GM10248 (cell line): ENCODE measurements at regions not wholly inside any gene's neighbourhood (a gene's known extent, or its start where the extent isn't known, plus 50 kb on each side); places are given as distances from the start of the nearest gene placed in this dataset.

ENCODE experiments used
- CTCF ChIA-PET: fragments of 300-600 bp; sonication (Branson Sonifier 250); formaldehyde crosslinking; extraction: SDS; loops from one replicate; lab custom pipeline; 2021; ENCODE audit warnings: antibody characterized with exemption; lab: Yijun Ruan, JAX
- POLR2A ChIA-PET: fragments of 350-650 bp; sonication (Branson Sonifier 250); formaldehyde crosslinking; extraction: SDS; loops from one replicate; lab custom pipeline; 2020; ENCODE audit warnings: antibody characterized with exemption; lab: Yijun Ruan, JAX
- DNase-seq: peaks from one replicate; pipeline ENCODE4 v3.0.0; 2012; ENCODE audit errors: extremely low spot score
- TF ChIP-seq, protein P1 (sequence below): IDR thresholded peaks from 2 replicates; pipeline ENCODE4 v1.5.1; 2012; ENCODE audit warnings: mild to moderate bottlenecking, low read depth; ENCODE audit errors: extremely low read depth, missing control alignments, control extremely low read depth

DNA sequence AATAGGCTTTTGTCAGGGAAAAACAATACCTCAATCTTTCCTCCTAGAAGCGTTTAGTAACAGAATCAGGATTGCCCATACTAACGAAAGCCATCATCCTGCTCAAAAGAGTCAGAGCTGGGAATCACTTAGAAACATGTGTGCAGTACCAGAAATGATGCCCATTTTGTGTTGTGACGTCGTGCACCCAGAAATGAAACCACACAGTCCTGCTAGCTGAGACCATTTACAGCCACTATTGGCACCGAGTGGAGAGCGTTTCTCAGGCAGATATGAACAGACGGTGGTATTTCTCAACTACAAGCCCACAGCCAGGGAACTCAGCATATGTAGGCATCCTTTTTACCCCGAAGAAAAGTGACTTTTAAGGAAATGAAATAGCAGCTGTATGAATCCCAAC, 284.3 kb upstream of the LRATD1 start:
- POLR2A ChIA-PET = no interaction called here
- TF ChIP-seq, protein P1, sequence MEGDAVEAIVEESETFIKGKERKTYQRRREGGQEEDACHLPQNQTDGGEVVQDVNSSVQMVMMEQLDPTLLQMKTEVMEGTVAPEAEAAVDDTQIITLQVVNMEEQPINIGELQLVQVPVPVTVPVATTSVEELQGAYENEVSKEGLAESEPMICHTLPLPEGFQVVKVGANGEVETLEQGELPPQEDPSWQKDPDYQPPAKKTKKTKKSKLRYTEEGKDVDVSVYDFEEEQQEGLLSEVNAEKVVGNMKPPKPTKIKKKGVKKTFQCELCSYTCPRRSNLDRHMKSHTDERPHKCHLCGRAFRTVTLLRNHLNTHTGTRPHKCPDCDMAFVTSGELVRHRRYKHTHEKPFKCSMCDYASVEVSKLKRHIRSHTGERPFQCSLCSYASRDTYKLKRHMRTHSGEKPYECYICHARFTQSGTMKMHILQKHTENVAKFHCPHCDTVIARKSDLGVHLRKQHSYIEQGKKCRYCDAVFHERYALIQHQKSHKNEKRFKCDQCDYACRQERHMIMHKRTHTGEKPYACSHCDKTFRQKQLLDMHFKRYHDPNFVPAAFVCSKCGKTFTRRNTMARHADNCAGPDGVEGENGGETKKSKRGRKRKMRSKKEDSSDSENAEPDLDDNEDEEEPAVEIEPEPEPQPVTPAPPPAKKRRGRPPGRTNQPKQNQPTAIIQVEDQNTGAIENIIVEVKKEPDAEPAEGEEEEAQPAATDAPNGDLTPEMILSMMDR = no peak
- DNase-seq = no peak
- CTCF ChIA-PET = interaction anchor here (1.3 kb wide), 1 partner anchor 36 kb away, joined by 3 read pairs; no protein-coding TSS in a partner anchor

DNA sequence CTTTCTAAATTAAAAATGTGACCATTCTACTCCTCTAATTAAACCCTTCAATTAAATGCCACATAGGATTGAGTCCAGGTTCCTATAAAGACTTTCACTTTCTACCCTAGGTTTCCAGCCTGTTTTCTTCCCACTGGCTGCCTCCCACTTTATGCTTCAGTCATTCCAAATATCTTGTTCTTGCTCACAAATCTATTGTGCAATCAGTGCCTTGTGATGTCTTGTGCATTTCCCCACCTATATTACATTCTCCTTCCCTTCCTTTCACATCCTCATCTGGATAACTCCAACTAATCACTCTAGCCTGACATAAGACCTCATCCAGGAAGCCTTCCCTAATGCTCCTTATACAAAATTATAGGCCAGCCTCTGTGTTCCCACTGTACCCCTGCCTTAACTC, 281.7 kb upstream of the LRATD1 start:
- POLR2A ChIA-PET = no interaction called here
- TF ChIP-seq, protein P1 = no peak

DNA sequence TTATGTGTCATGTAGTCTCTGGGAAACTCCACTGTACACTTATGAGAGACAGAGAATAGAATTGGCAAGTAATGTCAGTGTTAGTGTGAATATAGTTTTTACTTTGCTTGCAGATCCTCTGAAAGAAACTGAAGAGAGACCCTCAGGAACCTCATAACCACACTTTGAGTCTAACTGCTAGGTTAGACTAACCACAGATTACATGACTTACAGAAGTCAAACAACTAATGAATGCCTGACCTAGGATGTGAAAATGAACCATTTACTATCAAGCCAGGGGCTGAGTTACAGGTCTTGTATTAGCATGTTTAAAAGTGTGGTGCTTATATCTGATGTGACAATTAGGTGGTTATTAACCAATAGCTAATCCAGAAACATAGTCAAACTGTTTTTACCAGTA, 280.4 kb upstream of the LRATD1 start:
- ChIA-PET POLR2A (no interaction called here), CTCF (interaction anchor here (1.2 kb wide), 1 partner anchor 9 kb away, joined by 4 read pairs; no protein-coding TSS in a partner anchor)
- DNase-seq = no peak
- TF ChIP-seq, protein P1 = no peak

More for the DNA sequence above, 281.7 kb upstream of the LRATD1 start:
- DNase-seq = no peak
- CTCF ChIA-PET = no interaction called here

DNA sequence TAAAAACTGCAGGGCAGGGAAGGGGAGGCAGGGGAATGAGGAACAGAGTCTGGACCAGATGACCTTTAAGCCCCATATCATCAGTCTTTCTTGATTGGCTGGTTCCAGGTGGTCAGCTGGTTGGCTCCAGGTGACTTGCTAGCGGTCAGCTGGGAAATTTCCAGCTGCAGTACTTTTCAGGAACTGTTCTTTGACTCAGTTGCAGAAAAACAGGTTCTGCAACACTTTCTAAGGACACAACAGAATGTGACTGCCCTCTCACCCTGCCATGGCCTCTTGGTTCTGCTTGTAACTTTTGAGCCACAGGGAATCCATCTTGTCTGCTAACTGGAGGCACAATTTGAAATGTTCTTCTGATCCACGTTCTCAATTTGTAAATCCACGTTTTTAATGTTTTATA, 278.3 kb upstream of the LRATD1 start:
- TF ChIP-seq, protein P1 = no peak
- ChIA-PET CTCF (no interaction called here), POLR2A (no interaction called here)
- DNase-seq = no peak

DNA sequence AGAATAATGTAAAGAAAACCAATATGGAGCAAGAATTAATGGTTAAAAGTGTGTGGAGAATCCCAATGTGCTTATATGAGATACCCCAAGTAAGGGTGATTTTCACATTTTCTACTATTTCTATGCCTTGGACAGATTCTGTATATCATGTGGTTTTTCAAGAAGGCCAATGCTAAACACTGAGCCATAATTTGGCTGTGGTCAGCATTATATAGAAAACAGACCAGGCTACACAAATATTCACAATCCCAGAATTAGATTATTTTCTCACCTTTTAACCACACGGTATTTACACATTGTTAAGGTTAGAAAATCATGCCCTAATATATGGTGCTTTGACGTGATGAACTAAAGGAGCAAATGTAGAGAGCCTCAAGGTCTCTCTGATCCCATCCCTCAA, 277.4 kb upstream of the LRATD1 start:
- CTCF ChIA-PET = no interaction called here

DNA sequence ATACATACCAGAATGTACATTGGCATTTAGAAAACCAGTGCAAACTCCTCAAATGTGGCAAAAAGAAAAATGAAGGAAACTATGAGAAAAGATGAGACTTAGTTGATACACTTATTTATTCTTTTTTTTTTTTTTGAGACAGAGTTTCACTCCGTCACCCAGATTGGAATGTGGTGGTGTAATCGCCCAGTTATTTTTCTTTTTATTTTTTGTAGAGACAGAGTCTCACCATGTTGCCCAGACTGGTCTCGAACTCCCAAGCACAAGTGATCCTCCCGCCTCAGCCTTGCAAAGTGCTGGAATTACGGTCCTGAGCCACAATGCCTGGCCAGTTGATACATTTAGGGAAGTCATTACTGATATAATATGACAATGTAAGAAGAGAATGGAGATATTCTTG, 274.2 kb upstream of the LRATD1 start:
- ChIA-PET CTCF (no interaction called here), POLR2A (no interaction called here)
- DNase-seq = no peak
- TF ChIP-seq, protein P1 = no peak

More for the DNA sequence above, 277.4 kb upstream of the LRATD1 start:
- DNase-seq = no peak
- POLR2A ChIA-PET = no interaction called here
- TF ChIP-seq, protein P1 = no peak
